HepG2 (cell line): ENCODE measurements at regions not wholly inside any gene's neighbourhood (a gene's known extent, or its start where the extent isn't known, plus 50 kb on each side); places are given as distances from the start of the nearest gene placed in this dataset.

Experiments used
- ATAC-seq: fragments of 200-7000 bp; cut with Tn5 transposase; 3 replicates; pipeline ENCODE4 v1.9.1; 2020; ENCODE audit warnings: mild to moderate bottlenecking, moderate library complexity
- BruUV-seq: library from RNA; stranded (reverse); fragments of 400-500 nt; replicated peaks from 2 replicates; lab custom pipeline; 2021; lab: Mats Ljungman, UMichigan
- CTCF ChIA-PET: fragments of 300-600 bp; formaldehyde crosslinking; extraction: SDS; loops from one replicate; lab custom pipeline; 2021; ENCODE audit warnings: low total read pairs, inconsistent platforms, low intra/inter-chr PET ratio; lab: Yijun Ruan, JAX
- POLR2A ChIA-PET: fragments of 350-600 bp; sonication (Branson Sonifier 250); formaldehyde crosslinking; loops from one replicate; lab custom pipeline; 2020; ENCODE audit warnings: antibody characterized with exemption, inconsistent platforms; lab: Yijun Ruan, JAX
- DNase-seq: peaks from one replicate; pipeline ENCODE4 v3.0.0-alpha.2; 2015; ENCODE audit warnings: low spot score
- FAIRE-seq: peaks from 3 replicates; lab custom pipeline; 2011; peaks lifted over from hg19 to GRCh38; lab: Jason Lieb, UNC
- H2AFZ ChIP-seq: one replicate; pipeline ENCODE4 v1.6.1; 2011; ENCODE audit warnings: low read length, inconsistent platforms
- H3K27ac ChIP-seq: fragments of 300-600 bp; 3 replicates; pipeline ENCODE4 v1.8.0; 2011; ENCODE audit warnings: mixed run types, mild to moderate bottlenecking, mixed read lengths, low read length, inconsistent platforms; ENCODE audit not compliant: insufficient read depth; ENCODE audit errors: extremely low read length
- H3K27me3 ChIP-seq, 2 experiments: fragments of 200-600 bp in 1 of 2; 2 replicates in 1 of 2; 3 replicates in 1 of 2; pipeline versions ENCODE4 v1.6.0 to v1.8.0; 2011; ENCODE audit warnings: low read length in 2 of 2, mild to moderate bottlenecking in 2 of 2, moderate library complexity in 2 of 2, inconsistent platforms in 1 of 2; ENCODE audit not compliant: insufficient read depth in 2 of 2, control insufficient read depth in 1 of 2
- H3K36me3 ChIP-seq, 2 experiments: fragments of 200-600 bp in 1 of 2; replicated peaks in 1 of 2; 2 replicates in 1 of 2; 3 replicates in 1 of 2; pipeline versions ENCODE4 v1.5.1 to v1.8.0; 2011; ENCODE audit warnings: low read length in 2 of 2, inconsistent platforms in 1 of 2; ENCODE audit not compliant: insufficient read depth in 2 of 2, control insufficient read depth in 1 of 2
- H3K4me1 ChIP-seq: 2 replicates; pipeline ENCODE4 v1.5.1; 2012; ENCODE audit warnings: low read length, inconsistent platforms; ENCODE audit not compliant: insufficient read depth
- H3K4me2 ChIP-seq: 2 replicates; pipeline ENCODE4 v1.6.0; 2011; ENCODE audit warnings: low read depth, low read length, inconsistent platforms
- H3K4me3 ChIP-seq, 3 experiments: fragments of 200-600 bp in 1 of 3; sonication (generic), shearing (Covaris generic) in 1 of 3; replicated peaks in 1 of 3; 2 replicates each; pipeline ENCODE4 v1.5.1; 2011 to 2016; ENCODE audit warnings: low read length in 3 of 3, inconsistent platforms in 2 of 3, low read depth in 2 of 3, mild to moderate bottlenecking in 2 of 3, control low read depth in 1 of 3, mixed read lengths in 1 of 3; ENCODE audit not compliant: insufficient read depth in 1 of 3
- H3K79me2 ChIP-seq: one replicate; pipeline ENCODE4 v1.6.1; 2011; ENCODE audit warnings: low read length, inconsistent platforms; ENCODE audit not compliant: insufficient read depth
- H3K9ac ChIP-seq: 2 replicates; pipeline ENCODE4 v1.6.0; 2011; ENCODE audit warnings: mild to moderate bottlenecking, low read depth, low read length, inconsistent platforms; ENCODE audit not compliant: insufficient read depth
- H3K9me3 ChIP-seq: 2 replicates; pipeline ENCODE4 v1.5.1; 2012; ENCODE audit warnings: mild to moderate bottlenecking, low read length
- H4K20me1 ChIP-seq: 2 replicates; pipeline ENCODE4 v1.6.0; 2011; ENCODE audit warnings: inconsistent platforms, mild to moderate bottlenecking, low read length, moderate library complexity; ENCODE audit not compliant: insufficient read depth
- DDIT3 ChIP-seq: sonication (generic); formaldehyde crosslinking; IDR thresholded peaks from 2 replicates; pipeline ENCODE4 v1.4.0; 2020; ENCODE audit warnings: mild to moderate bottlenecking, missing genetic modification reagents
- ESRRA ChIP-seq: sonication (generic); formaldehyde crosslinking; IDR thresholded peaks from 2 replicates; pipeline ENCODE4 v1.5.1; 2020; ENCODE audit warnings: mild to moderate bottlenecking, low read depth, missing genetic modification reagents
- GABPA ChIP-seq, 2 experiments: IDR thresholded peaks; 2 replicates each; pipeline ENCODE4 v1.6.1; 2011 to 2016; ENCODE audit warnings: low read depth in 2 of 2, low read length in 1 of 2, missing biosample characterization in 1 of 2, missing genetic modification characterization in 1 of 2
- RAD51 ChIP-seq: fragments of 450-650 bp; IDR thresholded peaks from 2 replicates; pipeline ENCODE4 v1.6.1; 2016; ENCODE audit warnings: borderline replicate concordance
- ZBTB7B ChIP-seq: sonication (generic); formaldehyde crosslinking; IDR thresholded peaks from 2 replicates; pipeline ENCODE4 v1.4.0; 2020; ENCODE audit warnings: missing genetic modification reagents
- ZNF674 ChIP-seq: sonication (generic); formaldehyde crosslinking; IDR thresholded peaks from 2 replicates; pipeline ENCODE4 v1.5.0; 2020; ENCODE audit warnings: low read depth, mild to moderate bottlenecking, missing genetic modification reagents
- ZNF784 ChIP-seq: sonication (generic); formaldehyde crosslinking; IDR thresholded peaks from 2 replicates; pipeline ENCODE4 v1.5.1; 2020; ENCODE audit warnings: missing genetic modification reagents, mild to moderate bottlenecking, borderline replicate concordance
- WGBS: methylation state at CpG from one replicate; pipeline ENCODE4 v1.1.6; 2017; ENCODE audit warnings: low lambda C conversion rate; 5-methylcytosine and 5-hydroxymethylcytosine counted together
- in situ Hi-C: cut with HindIII; loops from 2 replicates; pipeline ENCODE4 v1.10.0; 2017; ENCODE audit warnings: low pct_unique_long_range_greater_than_20kb; ENCODE audit not compliant: extremely low pct_ligation_motif_present
- intact Hi-C: fragments of 100-400 bp; cut with micrococcal nuclease; formaldehyde crosslinking; loops from one replicate; pipeline ENCODE4 v1.10.0; 2022; ENCODE audit not compliant: unreplicated experiment

GRCh38 chr6:112785408-112785807, 438.3 kb downstream of the RFPL4B start:
- in situ Hi-C loops (loop anchor here (25.0 kb wide), 1 partner anchor 627 kb away; no protein-coding TSS in a partner anchor), intact Hi-C loops (no loop called here)
- Histone ChIP-seq H3K79me2 (no peaks in the 10 kb centered on the region), H3K4me3 (no peak overlapping the region), H3K27me3 (no peaks in the 10 kb centered on the region), H3K9ac (no peak overlapping the region), H3K4me2 (no peak overlapping the region), H2AFZ (no peak overlapping the region), H3K27ac (no peak overlapping the region), H3K4me1 (no peaks in the 10 kb centered on the region), H4K20me1 (no peaks in the 10 kb centered on the region), H3K36me3 (no peaks in the 10 kb centered on the region), H3K9me3 (no peaks in the 10 kb centered on the region)
- FAIRE-seq (no peak), ATAC-seq (no peak), DNase-seq (no peak)
- TF ChIP-seq ZNF784 (CRISPR knock-in tag) = no peak
- no peak for TF ChIP-seq ESRRA (CRISPR knock-in tag)
- peak; percentile 51; the same call in 1 of the 2 replicates for TF ChIP-seq RAD51
- BruUV-seq = no TSS peak
- POLR2A ChIA-PET = no interaction called here
- CTCF ChIA-PET = no interaction called here
- WGBS = 2% methylated on average over 2 of the region's 2 CpGs

- no peaks in the 10 kb centered on the region for H3K9me3 ChIP-seq
- ChIA-PET POLR2A (no interaction called here), CTCF (no interaction called here)
- H3K4me1 ChIP-seq = no peaks in the 10 kb centered on the region
- intact Hi-C loops = no loop called here
- no peaks in the 10 kb centered on the region for H4K20me1 ChIP-seq
- H3K36me3 ChIP-seq = no peaks in the 10 kb centered on the region
- BruUV-seq = no TSS peak
- no peak for DNase-seq
- WGBS = 58% methylated on average over 2 of the region's 2 CpGs
- no peak overlapping the region for H3K9ac ChIP-seq
- H3K27me3 ChIP-seq = no peaks in the 10 kb centered on the region
- ATAC-seq = no peak
- H3K4me2 ChIP-seq = no peak overlapping the region
- no peak overlapping the region for H2AFZ ChIP-seq
- no peaks in the 10 kb centered on the region for H3K79me2 ChIP-seq
- no peak for FAIRE-seq
- H3K4me3 ChIP-seq = no peak overlapping the region
- no peak overlapping the region for H3K27ac ChIP-seq
- no peak for TF ChIP-seq GABPA (IDR thresholded peaks at IDR 0.05; ENCODE audit: low read depth, low read length)
- TF ChIP-seq GABPA (CRISPR knock-in tag; IDR thresholded peaks at IDR 0.05; ENCODE audit: low read depth) = no peak
- TF ChIP-seq ZNF674 (CRISPR knock-in tag) = no peak
- no peak for TF ChIP-seq DDIT3 (CRISPR knock-in tag)
- TF ChIP-seq ZBTB7B (CRISPR knock-in tag) = no peak
- in situ Hi-C loops = loop anchor here (25.0 kb wide), 1 partner anchor 626 kb away; no protein-coding TSS in a partner anchor
Observed at GRCh38 chr6:112786801-112787200, 439.7 kb downstream of the RFPL4B start.
